ENCODE measurements at regions not wholly inside any gene's neighbourhood (a gene's known extent, or its start where the extent isn't known, plus 50 kb on each side); places are given as distances from the start of the nearest gene placed in this dataset.

DNA sequence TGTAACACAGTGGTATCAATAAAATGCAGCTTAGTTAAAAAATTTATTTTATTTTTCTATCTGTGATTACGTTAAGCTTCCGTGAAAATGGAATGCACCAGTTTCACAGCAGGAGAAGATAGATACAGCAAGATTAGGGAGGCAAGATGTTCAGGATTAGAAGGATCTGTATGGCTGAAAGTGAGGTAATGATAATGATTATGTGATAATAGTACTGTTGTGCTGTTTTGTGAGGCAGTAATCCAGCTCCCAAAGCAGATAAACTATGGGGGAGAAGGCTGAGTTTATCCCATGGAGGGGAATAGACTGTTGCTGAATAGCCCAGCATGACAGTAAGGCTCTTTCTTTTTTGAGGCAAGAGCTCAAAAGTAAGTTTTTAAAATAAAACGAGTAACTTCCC lies 216.1 kb upstream of the PRPS1L1 start:
- peak; percentile 27 for DNase-seq (ENCODE audit: low spot score)
- Histone ChIP-seq H3K27me3 (no peaks in the 10 kb centered on the region), H3K4me2 (no peak overlapping the region), H3K27ac (peak overlapping the region; percentile 47), H3K79me2 (ENCODE audit: low read depth) (no peaks in the 10 kb centered on the region), H3K4me3 (no peak overlapping the region), H2AFZ (replicated peaks) (no peak overlapping the region), H3K9ac (no peak overlapping the region), H3K36me3 (no peaks in the 10 kb centered on the region), H4K20me1 (ENCODE audit: low read depth) (no peaks in the 10 kb centered on the region), H3F3A (ENCODE audit: low read depth) (peaks cover 4% of the 10 kb centered on the region), H3K9me3 (ENCODE audit: low read depth) (no peaks in the 10 kb centered on the region), H3K4me1 (peaks cover 25% of the 10 kb centered on the region)
- H3K27me3 Mint-ChIP-seq (ENCODE audit: insufficient read depth, low read depth): no peaks in the 10 kb centered on the region
- H3K36me3 Mint-ChIP-seq: no peaks in the 10 kb centered on the region
- peaks cover 4% of the 10 kb centered on the region for H3K9me3 Mint-ChIP-seq
- no peak overlapping the region for H3K27ac Mint-ChIP-seq
- H3K4me3 Mint-ChIP-seq: no peak overlapping the region
- H3K4me1 Mint-ChIP-seq: peaks cover 5% of the 10 kb centered on the region
- TF ChIP-seq, protein P1, sequence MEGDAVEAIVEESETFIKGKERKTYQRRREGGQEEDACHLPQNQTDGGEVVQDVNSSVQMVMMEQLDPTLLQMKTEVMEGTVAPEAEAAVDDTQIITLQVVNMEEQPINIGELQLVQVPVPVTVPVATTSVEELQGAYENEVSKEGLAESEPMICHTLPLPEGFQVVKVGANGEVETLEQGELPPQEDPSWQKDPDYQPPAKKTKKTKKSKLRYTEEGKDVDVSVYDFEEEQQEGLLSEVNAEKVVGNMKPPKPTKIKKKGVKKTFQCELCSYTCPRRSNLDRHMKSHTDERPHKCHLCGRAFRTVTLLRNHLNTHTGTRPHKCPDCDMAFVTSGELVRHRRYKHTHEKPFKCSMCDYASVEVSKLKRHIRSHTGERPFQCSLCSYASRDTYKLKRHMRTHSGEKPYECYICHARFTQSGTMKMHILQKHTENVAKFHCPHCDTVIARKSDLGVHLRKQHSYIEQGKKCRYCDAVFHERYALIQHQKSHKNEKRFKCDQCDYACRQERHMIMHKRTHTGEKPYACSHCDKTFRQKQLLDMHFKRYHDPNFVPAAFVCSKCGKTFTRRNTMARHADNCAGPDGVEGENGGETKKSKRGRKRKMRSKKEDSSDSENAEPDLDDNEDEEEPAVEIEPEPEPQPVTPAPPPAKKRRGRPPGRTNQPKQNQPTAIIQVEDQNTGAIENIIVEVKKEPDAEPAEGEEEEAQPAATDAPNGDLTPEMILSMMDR (IDR thresholded peaks at IDR 0.05): no peak
- no peak for TF ChIP-seq EZH2phosphoT487 (IDR thresholded peaks at IDR 0.05)
- TF ChIP-seq EZH2 (IDR thresholded peaks at IDR 0.05): no peak

DNA sequence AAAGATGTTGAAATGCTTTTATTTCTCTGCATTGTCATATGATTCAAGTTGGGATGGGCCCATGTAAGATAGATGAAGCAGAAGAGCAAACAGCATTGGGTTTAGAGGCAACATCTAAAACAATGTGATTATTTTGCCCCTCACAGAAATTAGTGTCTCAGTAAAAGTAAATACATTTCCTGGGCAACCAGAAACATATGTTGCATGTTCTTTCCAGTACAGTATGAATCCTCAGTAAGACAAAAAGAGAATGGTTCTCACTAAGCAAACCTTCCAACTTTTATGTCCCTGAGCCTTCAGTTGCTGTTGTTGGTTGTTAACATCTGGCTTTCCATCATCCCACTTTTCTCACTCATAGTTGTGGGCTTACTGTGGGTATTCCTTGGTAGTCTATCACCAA lies 222.5 kb upstream of the PRPS1L1 start:
- Histone ChIP-seq H3K4me2 (no peak overlapping the region), H3K36me3 (no peaks in the 10 kb centered on the region), H3K27ac (no peak overlapping the region), H3K4me3 (no peak overlapping the region), H3K9me3 (ENCODE audit: low read depth) (no peaks in the 10 kb centered on the region), H3K27me3 (no peaks in the 10 kb centered on the region), H4K20me1 (ENCODE audit: low read depth) (no peaks in the 10 kb centered on the region), H3F3A (ENCODE audit: low read depth) (no peaks in the 10 kb centered on the region), H2AFZ (replicated peaks) (no peak overlapping the region), H3K4me1 (no peaks in the 10 kb centered on the region), H3K9ac (no peak overlapping the region), H3K79me2 (ENCODE audit: low read depth) (no peaks in the 10 kb centered on the region)
- Mint-ChIP-seq H3K27me3 (ENCODE audit: insufficient read depth, low read depth) (peaks cover 8% of the 10 kb centered on the region), H3K4me3 (no peak overlapping the region), H3K9me3 (peaks cover 10% of the 10 kb centered on the region), H3K27ac (no peak overlapping the region), H3K36me3 (no peaks in the 10 kb centered on the region), H3K4me1 (no peaks in the 10 kb centered on the region)
- no peak for DNase-seq (ENCODE audit: low spot score)
- TF ChIP-seq, protein P1 (IDR thresholded peaks at IDR 0.05): no peak
- TF ChIP-seq EZH2 (IDR thresholded peaks at IDR 0.05) (no peak), EZH2phosphoT487 (IDR thresholded peaks at IDR 0.05) (no peak)

DNA sequence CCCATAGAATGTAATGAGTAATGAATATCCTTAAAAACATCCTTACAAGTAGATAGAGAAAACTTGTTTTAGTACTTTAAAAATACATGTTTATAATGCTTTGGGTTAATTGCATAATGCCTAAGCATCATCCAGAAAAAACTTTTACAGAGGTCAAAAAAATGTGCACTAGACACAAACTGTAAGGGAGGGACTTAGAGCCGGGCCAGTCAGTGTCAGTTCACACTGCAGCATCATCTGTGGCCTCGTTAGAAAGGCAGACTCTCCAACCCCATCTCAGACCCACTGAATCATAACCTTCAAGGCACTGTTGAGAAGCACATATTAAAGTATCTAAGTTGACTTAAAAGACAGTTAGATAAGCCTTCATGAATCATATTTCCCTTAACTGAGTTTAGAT lies 230.1 kb upstream of the PRPS1L1 start:
- Mint-ChIP-seq H3K36me3 (no peaks in the 10 kb centered on the region), H3K27me3 (ENCODE audit: insufficient read depth, low read depth) (peaks cover 2% of the 10 kb centered on the region)

More for the DNA sequence above, 230.1 kb upstream of the PRPS1L1 start:
- no peaks in the 10 kb centered on the region for H3K4me1 Mint-ChIP-seq
- no peak overlapping the region for H3K9ac ChIP-seq
- no peaks in the 10 kb centered on the region for H3K27me3 ChIP-seq
- DNase-seq (ENCODE audit: low spot score): no peak
- no peaks in the 10 kb centered on the region for H3K79me2 ChIP-seq (ENCODE audit: low read depth)
- H3K36me3 ChIP-seq: no peaks in the 10 kb centered on the region
- H3K9me3 Mint-ChIP-seq: peaks cover 6% of the 10 kb centered on the region
- H3K4me2 ChIP-seq: no peak overlapping the region
- H3K27ac ChIP-seq: no peak overlapping the region
- no peak overlapping the region for H3K4me3 Mint-ChIP-seq
- peaks cover 3% of the 10 kb centered on the region for H3K9me3 ChIP-seq (ENCODE audit: low read depth)
- no peaks in the 10 kb centered on the region for H3F3A ChIP-seq (ENCODE audit: low read depth)
- no peak overlapping the region for H3K4me3 ChIP-seq
- no peak overlapping the region for H3K27ac Mint-ChIP-seq
- H3K4me1 ChIP-seq: no peaks in the 10 kb centered on the region
- TF ChIP-seq EZH2 (IDR thresholded peaks at IDR 0.05) (no peak), EZH2phosphoT487 (IDR thresholded peaks at IDR 0.05) (no peak)
- TF ChIP-seq, protein P1 (IDR thresholded peaks at IDR 0.05): no peak
- H2AFZ ChIP-seq (replicated peaks): no peak overlapping the region
- no peaks in the 10 kb centered on the region for H4K20me1 ChIP-seq (ENCODE audit: low read depth)

Measured in neural progenitor cell (in vitro differentiated cells).